ENCODE measurements at regions not wholly inside any gene's neighbourhood (a gene's known extent, or its start where the extent isn't known, plus 50 kb on each side); places are given as distances from the start of the nearest gene placed in this dataset.

GRCh38 chr3:74561881-74562280 is 52.6 kb downstream of the CNTN3 start:
- TF ChIP-seq, protein P1, sequence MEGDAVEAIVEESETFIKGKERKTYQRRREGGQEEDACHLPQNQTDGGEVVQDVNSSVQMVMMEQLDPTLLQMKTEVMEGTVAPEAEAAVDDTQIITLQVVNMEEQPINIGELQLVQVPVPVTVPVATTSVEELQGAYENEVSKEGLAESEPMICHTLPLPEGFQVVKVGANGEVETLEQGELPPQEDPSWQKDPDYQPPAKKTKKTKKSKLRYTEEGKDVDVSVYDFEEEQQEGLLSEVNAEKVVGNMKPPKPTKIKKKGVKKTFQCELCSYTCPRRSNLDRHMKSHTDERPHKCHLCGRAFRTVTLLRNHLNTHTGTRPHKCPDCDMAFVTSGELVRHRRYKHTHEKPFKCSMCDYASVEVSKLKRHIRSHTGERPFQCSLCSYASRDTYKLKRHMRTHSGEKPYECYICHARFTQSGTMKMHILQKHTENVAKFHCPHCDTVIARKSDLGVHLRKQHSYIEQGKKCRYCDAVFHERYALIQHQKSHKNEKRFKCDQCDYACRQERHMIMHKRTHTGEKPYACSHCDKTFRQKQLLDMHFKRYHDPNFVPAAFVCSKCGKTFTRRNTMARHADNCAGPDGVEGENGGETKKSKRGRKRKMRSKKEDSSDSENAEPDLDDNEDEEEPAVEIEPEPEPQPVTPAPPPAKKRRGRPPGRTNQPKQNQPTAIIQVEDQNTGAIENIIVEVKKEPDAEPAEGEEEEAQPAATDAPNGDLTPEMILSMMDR (conservative IDR thresholded peaks at IDR 0.05 in 1 of 2, IDR thresholded peaks at IDR 0.05 in 1 of 2; ENCODE audit: extremely low read depth in 1 of 2, insufficient read depth in 1 of 2, low read depth in 1 of 2, low read length in 2 of 2), result no peak
- no peak for TF ChIP-seq EZH2 (IDR thresholded peaks at IDR 0.05; ENCODE audit: borderline replicate concordance, low read length)
